GM19035 (cell line): ENCODE measurements at regions not wholly inside any gene's neighbourhood (a gene's known extent, or its start where the extent isn't known, plus 50 kb on each side); places are given as distances from the start of the nearest gene placed in this dataset.
"Not testable (repeated sequence)": the region's sequence is repeated elsewhere in the genome, so short reads cannot be mapped to it uniquely, and the experiment has no call there.

Experiments used
- ATAC-seq: cut with Tn5 transposase; IDR thresholded peaks from one replicate; pipeline ENCODE4 v1.9.1; 2021; ENCODE audit not compliant: unreplicated experiment

- no peak for ATAC-seq
Observed at GRCh38 chrX:137878401-137878800, 312.5 kb downstream of the ZIC3 start.

DNA sequence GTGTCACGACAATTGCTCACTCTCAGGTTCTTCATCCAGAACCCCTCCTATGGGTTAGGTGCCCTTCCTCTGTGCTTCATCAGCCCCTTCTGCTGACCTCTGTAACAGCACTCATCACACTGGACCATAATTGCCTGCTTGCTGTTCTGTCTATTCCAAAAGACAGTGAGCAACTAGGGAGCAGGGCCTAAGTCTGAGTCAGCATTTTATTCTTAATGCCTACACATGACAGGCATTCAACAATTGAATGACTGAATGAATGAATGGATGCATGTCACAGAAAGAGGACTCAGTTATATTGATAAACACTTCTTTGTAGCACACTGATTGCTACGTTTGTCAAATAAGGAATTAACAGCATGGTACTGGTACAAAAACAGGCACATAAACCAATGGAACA is 317.0 kb downstream of the ZIC3 start:
- ATAC-seq, result no peak

- ATAC-seq, result not testable (repeated sequence)
Observed at GRCh38 chrX:137884813-137885212, 318.9 kb downstream of the ZIC3 start.

DNA sequence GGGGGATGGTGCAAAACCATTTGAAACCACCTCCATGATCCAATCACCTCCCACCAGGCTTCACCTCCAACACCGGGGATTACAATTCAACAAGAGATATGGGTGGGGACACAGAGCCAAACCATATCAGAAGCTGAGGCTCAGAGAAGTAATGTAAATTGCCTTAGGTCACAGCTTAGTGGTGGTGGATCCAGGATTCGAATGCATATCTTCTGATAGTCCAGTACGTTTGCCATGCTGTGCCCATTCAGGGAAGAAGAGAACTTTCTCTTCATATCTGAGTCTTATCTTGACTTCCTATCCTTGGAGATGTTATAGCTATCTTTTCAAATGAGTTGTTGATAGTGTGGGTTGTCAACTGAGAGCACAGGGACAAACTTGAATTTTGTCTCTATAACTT is 325.5 kb downstream of the ZIC3 start:
- no peak for ATAC-seq

GRCh38 chrX:137896123-137896522 is 330.2 kb downstream of the ZIC3 start:
- ATAC-seq, result no peak

- no peak for ATAC-seq
Observed at GRCh38 chrX:137915466-137915865, 349.5 kb downstream of the ZIC3 start.

DNA sequence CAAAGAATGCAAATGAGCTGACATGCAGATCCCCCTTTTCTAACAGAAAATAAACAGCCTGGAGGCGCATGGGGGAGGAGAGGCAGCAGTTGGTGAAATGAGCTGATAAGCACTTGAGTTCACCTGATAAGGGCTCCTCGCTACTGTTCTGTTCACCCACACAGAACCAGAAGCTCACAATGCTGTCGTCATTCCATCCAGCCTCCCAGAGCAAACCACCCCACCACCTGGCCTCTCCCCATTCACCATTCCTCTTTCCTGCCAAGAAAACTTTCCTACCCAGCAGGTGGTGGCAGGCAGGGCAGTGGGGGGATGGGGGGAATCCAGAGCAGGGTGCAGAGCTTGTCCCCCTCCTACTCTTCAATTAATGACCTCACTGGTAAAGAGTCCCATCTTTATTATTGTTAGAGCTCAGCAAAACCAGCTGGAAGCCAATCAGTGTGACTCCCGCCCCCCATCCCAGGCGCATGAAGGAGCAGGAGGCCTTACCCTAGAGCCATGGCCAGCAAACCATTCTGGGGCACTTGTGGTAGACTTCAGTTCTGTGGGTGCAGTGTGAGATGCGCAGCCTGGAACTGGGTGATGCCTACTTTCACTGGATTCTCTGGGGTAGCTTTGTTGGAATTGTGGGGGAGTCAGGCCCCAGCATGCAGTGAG is 350.3 kb downstream of the ZIC3 start:
- no peak for ATAC-seq

- no peak for ATAC-seq
Observed at GRCh38 chrX:137926090-137926489, 360.2 kb downstream of the ZIC3 start.

GRCh38 chrX:137929951-137930350 is 364.0 kb downstream of the ZIC3 start:
- no peak for ATAC-seq

GRCh38 chrX:137930533-137930932 is 364.6 kb downstream of the ZIC3 start:
- no peak for ATAC-seq

GRCh38 chrX:137934214-137934613 is 368.3 kb downstream of the ZIC3 start:
- ATAC-seq, result not testable (repeated sequence)

DNA sequence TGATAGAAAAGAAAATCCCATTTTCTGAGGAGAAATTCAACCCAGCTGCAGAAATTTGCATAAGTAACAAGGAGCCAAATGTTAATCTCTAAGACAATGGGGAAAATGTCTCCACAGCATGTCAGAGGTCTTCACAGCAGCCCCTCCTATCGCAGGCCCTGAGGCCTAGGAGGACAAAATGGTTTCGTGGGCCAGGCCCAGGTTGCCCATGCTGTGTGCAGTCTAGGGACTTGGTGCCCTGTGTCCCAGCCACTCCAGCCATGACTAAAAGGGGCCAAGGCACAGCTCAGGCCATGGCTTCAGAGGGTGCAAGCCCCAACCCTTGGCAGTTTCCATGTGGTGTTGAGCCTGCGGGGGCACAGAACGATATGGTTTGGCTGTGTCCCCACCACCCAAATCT is 369.0 kb downstream of the ZIC3 start:
- ATAC-seq, result not testable (repeated sequence)

GRCh38 chrX:137945470-137945869 is 379.5 kb downstream of the ZIC3 start:
- ATAC-seq, result no peak

GRCh38 chrX:137969191-137969590 is 403.3 kb downstream of the ZIC3 start:
- no peak for ATAC-seq

GRCh38 chrX:137982472-137983172 is 416.7 kb downstream of the ZIC3 start:
- ATAC-seq, result no peak

GRCh38 chrX:137988470-137988869 is 422.5 kb downstream of the ZIC3 start:
- ATAC-seq, result no peak

GRCh38 chrX:137998619-137999018 is 432.7 kb downstream of the ZIC3 start:
- ATAC-seq, result no peak

DNA sequence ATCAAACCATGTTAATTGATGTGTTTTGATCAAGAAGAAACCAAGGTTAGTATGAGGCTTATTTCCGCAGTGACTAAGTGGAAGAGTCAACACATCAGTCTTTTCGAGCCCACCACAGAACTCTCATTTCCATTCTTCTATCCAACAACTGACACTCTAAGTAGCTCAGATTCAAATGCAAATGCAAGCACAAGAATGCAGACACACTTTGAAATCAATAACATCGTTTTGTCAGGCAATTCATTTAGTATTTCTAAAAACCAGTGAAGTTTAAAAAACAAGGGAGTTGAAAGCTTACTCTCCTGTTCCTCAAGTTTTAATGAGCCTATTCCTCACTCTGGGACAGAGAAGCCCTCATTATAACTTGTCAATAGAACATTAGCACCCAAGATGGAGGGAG is 433.1 kb downstream of the ZIC3 start:
- no peak for ATAC-seq

DNA sequence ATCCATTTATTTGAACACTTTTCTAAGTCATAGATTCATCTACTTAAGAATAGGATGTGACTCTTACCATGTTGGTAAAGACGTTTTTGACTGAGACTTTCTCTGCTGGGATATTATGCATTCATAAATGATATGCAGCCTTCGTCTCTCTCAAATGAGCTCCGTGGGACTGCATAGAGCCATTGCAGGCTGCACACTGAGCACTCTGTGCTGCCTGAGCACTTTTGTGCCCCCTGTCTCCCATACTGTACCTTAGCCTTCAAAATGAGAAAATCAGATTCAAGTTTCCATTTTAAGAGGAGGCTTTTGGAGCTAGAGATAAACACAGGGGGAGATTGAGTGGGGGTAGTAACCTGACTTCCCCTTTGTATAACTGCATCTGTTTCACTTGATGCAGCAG is 433.6 kb downstream of the ZIC3 start:
- ATAC-seq, result no peak

GRCh38 chrX:138001226-138001625 is 435.3 kb downstream of the ZIC3 start:
- no peak for ATAC-seq

DNA sequence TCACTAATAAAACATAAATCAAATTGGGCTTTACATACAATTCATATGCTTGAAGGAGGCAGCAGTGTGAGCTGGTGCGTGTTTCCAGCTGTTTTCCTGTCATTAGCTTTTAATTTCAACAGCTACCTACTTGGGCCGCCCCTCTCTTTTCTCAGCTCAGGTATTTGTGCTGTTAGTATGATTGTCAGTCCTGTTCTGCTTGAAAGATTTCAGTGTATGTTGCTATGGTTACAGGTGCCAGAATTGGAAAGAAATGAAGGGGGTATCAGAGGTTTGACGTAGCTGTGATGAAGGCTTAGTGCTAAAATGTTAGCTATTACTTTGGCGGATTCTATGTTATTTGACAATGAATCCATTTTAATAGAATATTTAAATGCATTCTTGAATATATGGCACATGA is 440.3 kb downstream of the ZIC3 start:
- no peak for ATAC-seq

- no peak for ATAC-seq
Observed at GRCh38 chrX:138008281-138008680, 442.4 kb downstream of the ZIC3 start.

DNA sequence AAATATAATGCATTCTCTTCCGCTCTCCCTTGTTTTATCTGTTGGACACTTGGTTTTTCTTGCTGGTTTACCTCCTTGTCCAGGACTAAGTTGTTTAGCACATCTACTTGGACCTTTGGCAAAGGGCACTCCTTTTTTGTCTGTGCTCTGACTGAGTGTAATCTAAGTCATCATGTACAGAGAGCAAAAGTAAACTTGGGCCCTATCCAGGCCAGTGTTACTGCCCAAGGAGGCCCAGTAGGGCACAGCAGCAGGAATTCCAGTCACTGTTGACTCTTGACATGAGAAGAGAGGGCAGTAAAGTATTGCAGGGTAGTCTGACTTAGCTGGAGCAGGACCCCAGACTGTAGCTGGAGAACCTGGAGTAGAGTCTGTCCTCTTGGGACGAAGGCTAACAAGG is 445.5 kb downstream of the ZIC3 start:
- no peak for ATAC-seq
